Ascending aorta (tissue), 2 donors: ENCODE measurements at regions not wholly inside any gene's neighbourhood (a gene's known extent, or its start where the extent isn't known, plus 50 kb on each side); places are given as distances from the start of the nearest gene placed in this dataset.

ENCODE experiments used
- DNase-seq, 2 donors: peaks; one replicate each; pipeline ENCODE4 v3.0.0-alpha.2; 2019; ENCODE audit warnings: low spot score in 2 of 2
- H3K27ac ChIP-seq, 2 donors: fragments of 200-600 bp; sonication (generic); one replicate each; pipeline ENCODE4 v1.5.1; 2016 to 2017; ENCODE audit warnings: mild to moderate bottlenecking in 1 of 2
- H3K27me3 ChIP-seq: fragments of 200-600 bp; sonication (generic); one replicate; pipeline ENCODE4 v1.5.1; 2017
- H3K36me3 ChIP-seq, 2 donors: fragments of 200-600 bp; sonication (generic); one replicate each; pipeline ENCODE4 v1.5.1; 2016
- H3K4me1 ChIP-seq, 2 donors: fragments of 200-600 bp; sonication (generic); one replicate each; pipeline ENCODE4 v1.5.1; 2016 to 2017; ENCODE audit warnings: mild to moderate bottlenecking in 1 of 2
- H3K4me3 ChIP-seq, 2 donors: fragments of 200-600 bp; sonication (generic); one replicate each; pipeline ENCODE4 v1.5.1; 2016 to 2017; ENCODE audit warnings: mild to moderate bottlenecking in 1 of 2
- H3K9me3 ChIP-seq, 2 donors: fragments of 200-600 bp; sonication (generic); one replicate each; pipeline ENCODE4 v1.5.1; 2016
- CTCF ChIP-seq, 3 experiments: fragments of 200-600 bp in 2 of 3; fragments of 450-650 bp in 1 of 3; sonication (generic) in 2 of 3; IDR thresholded peaks; one replicate each; pipeline ENCODE4 v1.5.1; 2016 to 2019; ENCODE audit warnings: antibody characterized with exemption in 3 of 3, mild to moderate bottlenecking in 1 of 3, moderate library complexity in 1 of 3
- intact Hi-C: fragments of 100-400 bp; cut with DNase I; formaldehyde crosslinking; loops from one replicate; pipeline ENCODE4 v1.15.1; 2023

- Histone ChIP-seq H3K9me3 (no peaks in the 10 kb centered on the region), H3K36me3 (no peaks in the 10 kb centered on the region), H3K27me3 (no peaks in the 10 kb centered on the region), H3K27ac (no peak overlapping the region), H3K4me1 (no peaks in the 10 kb centered on the region), H3K4me3 (no peak overlapping the region)
- no peak for DNase-seq
- intact Hi-C loops, result no loop called here
- TF ChIP-seq CTCF (IDR thresholded peaks at IDR 0.05), result no peak
Measured at GRCh38 chr6:163768905-163769304, 354.4 kb downstream of the QKI start.

- no peaks in the 10 kb centered on the region for H3K36me3 ChIP-seq
- intact Hi-C loops, result no loop called here
- TF ChIP-seq CTCF (IDR thresholded peaks at IDR 0.05), result no peak
Measured at GRCh38 chr6:163766936-163767335, 352.4 kb downstream of the QKI start.

GRCh38 chr6:163765335-163765734 is 350.8 kb downstream of the QKI start:
- no peak for TF ChIP-seq CTCF (IDR thresholded peaks at IDR 0.05)
- no peaks in the 10 kb centered on the region for H3K36me3 ChIP-seq
- H3K4me3 ChIP-seq, result no peak overlapping the region
- intact Hi-C loops, result no loop called here
- H3K4me1 ChIP-seq, result no peaks in the 10 kb centered on the region
- no peak overlapping the region for H3K27ac ChIP-seq
- DNase-seq, result no peak
- H3K9me3 ChIP-seq, result no peaks in the 10 kb centered on the region
- H3K27me3 ChIP-seq, result no peaks in the 10 kb centered on the region

More at GRCh38 chr6:163766936-163767335, 352.4 kb downstream of the QKI start:
- H3K4me1 ChIP-seq, result no peaks in the 10 kb centered on the region
- no peak for DNase-seq
- H3K9me3 ChIP-seq, result no peaks in the 10 kb centered on the region
- H3K4me3 ChIP-seq, result no peak overlapping the region
- H3K27ac ChIP-seq, result no peak overlapping the region
- no peaks in the 10 kb centered on the region for H3K27me3 ChIP-seq

GRCh38 chr6:163764565-163764964 is 350.0 kb downstream of the QKI start:
- TF ChIP-seq CTCF (IDR thresholded peaks at IDR 0.05), result no peak
- no peaks in the 10 kb centered on the region for H3K27me3 ChIP-seq
- H3K27ac ChIP-seq, result no peak overlapping the region
- intact Hi-C loops, result no loop called here
- H3K9me3 ChIP-seq, result no peaks in the 10 kb centered on the region
- no peaks in the 10 kb centered on the region for H3K36me3 ChIP-seq
- H3K4me1 ChIP-seq, result no peaks in the 10 kb centered on the region
- no peak for DNase-seq
- H3K4me3 ChIP-seq, result no peak overlapping the region

- TF ChIP-seq CTCF (IDR thresholded peaks at IDR 0.05), result no peak
- Histone ChIP-seq H3K27me3 (no peaks in the 10 kb centered on the region), H3K9me3 (no peaks in the 10 kb centered on the region), H3K36me3 (no peaks in the 10 kb centered on the region), H3K4me3 (no peak overlapping the region), H3K27ac (no peak overlapping the region), H3K4me1 (no peaks in the 10 kb centered on the region)
- intact Hi-C loops, result no loop called here
- DNase-seq, result no peak
Measured at GRCh38 chr6:163761481-163761880, 347.0 kb downstream of the QKI start.

- no peaks in the 10 kb centered on the region for H3K27me3 ChIP-seq
- no peaks in the 10 kb centered on the region for H3K9me3 ChIP-seq
- H3K4me3 ChIP-seq, result no peak overlapping the region
- intact Hi-C loops, result no loop called here
- TF ChIP-seq CTCF (IDR thresholded peaks at IDR 0.05), result no peak
- no peaks in the 10 kb centered on the region for H3K4me1 ChIP-seq
- H3K27ac ChIP-seq, result no peak overlapping the region
- H3K36me3 ChIP-seq, result no peaks in the 10 kb centered on the region
- no peak for DNase-seq
Measured at GRCh38 chr6:163760860-163761259, 346.3 kb downstream of the QKI start.
